Naive B cell (primary cell): ENCODE measurements at regions not wholly inside any gene's neighbourhood (a gene's known extent, or its start where the extent isn't known, plus 50 kb on each side); places are given as distances from the start of the nearest gene placed in this dataset.

Experiments used
- ATAC-seq, 2 donors: fragments of 150-1000 bp; cut with Tn5 transposase; 2 replicates each; pipeline ENCODE4 v1.10.0; 2021; ENCODE audit warnings: low read depth in 2 of 2, mild to moderate bottlenecking in 2 of 2, moderate library complexity in 2 of 2
- DNase-seq: peaks from one replicate; pipeline ENCODE4 v3.0.0; 2022
- H3K27ac Mint-ChIP-seq, 6 donors: one replicate each; pipeline ENCODE4 v1.8.0; 2020 to 2022; ENCODE audit warnings: mild to moderate bottlenecking in 6 of 6, mixed read lengths in 6 of 6, moderate library complexity in 5 of 6, inconsistent platforms in 2 of 6
- H3K27me3 Mint-ChIP-seq, 3 donors: one replicate each; pipeline ENCODE4 v1.8.0; 2021 to 2022; ENCODE audit warnings: mixed read lengths in 3 of 3, mild to moderate bottlenecking in 1 of 3
- H3K36me3 Mint-ChIP-seq, 2 donors: one replicate each; pipeline ENCODE4 v1.8.0; 2020 to 2022; ENCODE audit warnings: mixed read lengths in 2 of 2, inconsistent platforms in 1 of 2, mild to moderate bottlenecking in 1 of 2
- H3K4me1 Mint-ChIP-seq, 3 donors: one replicate each; pipeline ENCODE4 v1.8.0; 2020 to 2022; ENCODE audit warnings: mixed read lengths in 3 of 3, inconsistent platforms in 1 of 3, mild to moderate bottlenecking in 1 of 3, moderate library complexity in 1 of 3
- H3K4me3 Mint-ChIP-seq, 8 donors: one replicate each; pipeline ENCODE4 v1.8.0; 2020 to 2022; ENCODE audit warnings: mild to moderate bottlenecking in 8 of 8, mixed read lengths in 8 of 8, moderate library complexity in 8 of 8, inconsistent platforms in 2 of 8
- H3K9me3 Mint-ChIP-seq, 7 donors: one replicate each; pipeline ENCODE4 v1.8.0; 2020 to 2022; ENCODE audit warnings: mixed read lengths in 7 of 7, mild to moderate bottlenecking in 5 of 7, inconsistent platforms in 2 of 7, moderate library complexity in 1 of 7

DNA sequence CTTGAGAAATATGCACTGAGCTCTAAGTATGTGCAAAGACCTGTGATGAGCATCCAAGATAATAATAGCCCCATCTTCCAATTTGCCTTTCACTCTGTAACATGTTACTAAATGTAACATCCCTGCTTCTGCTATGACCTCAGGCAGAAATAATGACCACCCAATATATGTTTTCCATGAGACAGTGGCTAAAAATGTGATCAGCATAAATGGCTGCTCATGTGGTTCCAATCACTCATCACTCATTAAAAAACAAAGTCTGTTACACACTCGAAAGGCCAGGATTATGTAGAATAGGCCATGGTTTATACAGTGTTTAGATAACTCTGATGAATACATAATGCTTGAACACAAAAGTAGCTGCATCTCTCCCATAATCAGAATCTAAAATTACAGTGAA is 71.4 kb upstream of the MOCS2 start:
- DNase-seq, result no peak
- no peaks in the 10 kb centered on the region for H3K4me1 Mint-ChIP-seq
- no peak overlapping the region for H3K27ac Mint-ChIP-seq
- peaks cover 0 to 7% (median 6%) of the 10 kb centered on the region in 3 donors for H3K27me3 Mint-ChIP-seq
- no peaks in the 10 kb centered on the region for H3K36me3 Mint-ChIP-seq
- H3K4me3 Mint-ChIP-seq, result no peak overlapping the region
- H3K9me3 Mint-ChIP-seq, result peaks cover 0 to 11% (median 6%) of the 10 kb centered on the region in 7 donors
- no peak for ATAC-seq

- Mint-ChIP-seq H3K27ac (no peak overlapping the region), H3K9me3 (peaks cover 0 to 15% (median 12%) of the 10 kb centered on the region in 7 donors), H3K36me3 (no peaks in the 10 kb centered on the region), H3K4me1 (no peaks in the 10 kb centered on the region), H3K27me3 (no peaks in the 10 kb centered on the region), H3K4me3 (no peak overlapping the region)
- ATAC-seq (no peak), DNase-seq (no peak)
Observed at GRCh38 chr5:53183880-53184279, 74.3 kb upstream of the MOCS2 start.

DNA sequence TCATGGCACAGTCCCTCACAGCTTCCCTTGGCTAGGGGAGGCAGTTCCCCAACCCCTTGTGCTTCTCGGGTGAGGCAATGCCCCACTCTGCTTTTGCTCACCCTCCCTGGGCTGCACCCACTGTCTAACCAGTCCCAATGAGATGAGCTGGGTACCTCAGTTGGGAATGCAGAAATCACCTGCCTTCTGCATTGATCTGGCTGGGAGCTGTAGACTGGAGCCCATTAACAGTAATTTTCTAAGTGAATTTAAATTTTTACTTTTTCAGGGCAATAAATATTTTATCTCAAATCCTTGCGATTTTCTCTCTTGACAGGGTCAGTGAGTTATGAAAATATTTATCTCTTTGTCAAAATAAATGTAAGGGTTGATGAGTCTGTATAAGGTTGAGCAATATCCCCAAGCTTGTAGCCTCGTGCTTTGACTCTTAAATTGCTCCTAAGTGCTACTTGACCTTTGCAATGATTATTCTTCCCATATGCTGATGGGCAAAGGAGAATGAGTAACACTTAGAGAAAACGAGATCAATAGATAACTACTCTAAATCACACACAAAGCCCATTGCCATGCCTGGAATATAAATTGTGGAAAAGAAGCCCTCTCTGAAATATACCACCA is 82.1 kb upstream of the MOCS2 start:
- Mint-ChIP-seq H3K4me3 (no peak overlapping the region), H3K36me3 (no peaks in the 10 kb centered on the region), H3K27ac (no peak overlapping the region), H3K9me3 (peaks cover 3 to 15% (median 7%) of the 10 kb centered on the region in 7 donors), H3K27me3 (peaks cover 10 to 18% (median 11%) of the 10 kb centered on the region in 3 donors), H3K4me1 (no peaks in the 10 kb centered on the region)
- no peak for ATAC-seq
- DNase-seq, result no peak

DNA sequence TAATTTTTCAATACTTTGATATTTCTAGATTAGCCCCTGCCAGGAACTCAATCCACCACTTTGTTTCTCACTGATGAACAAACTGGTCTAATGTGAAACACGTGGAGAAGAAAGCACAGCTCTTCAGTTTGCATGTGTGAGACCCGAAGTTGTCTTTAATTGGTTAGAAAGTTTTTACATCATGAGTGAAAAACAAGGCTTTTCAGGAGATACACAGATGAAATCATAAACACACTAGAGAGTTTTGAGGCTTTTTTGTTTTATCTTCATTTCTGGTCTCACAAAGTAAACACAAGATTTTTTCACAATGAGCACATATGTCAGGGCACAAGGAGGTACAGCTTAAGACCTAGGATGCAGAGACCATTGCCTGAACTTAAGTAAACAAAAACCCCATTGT is 84.5 kb upstream of the MOCS2 start:
- DNase-seq (no peak), ATAC-seq (no peak)
- Mint-ChIP-seq H3K27me3 (peaks cover 10 to 18% (median 11%) of the 10 kb centered on the region in 3 donors), H3K9me3 (peaks cover 2 to 14% (median 5%) of the 10 kb centered on the region in 7 donors), H3K4me1 (no peaks in the 10 kb centered on the region), H3K27ac (no peak overlapping the region), H3K4me3 (no peak overlapping the region), H3K36me3 (no peaks in the 10 kb centered on the region)

DNA sequence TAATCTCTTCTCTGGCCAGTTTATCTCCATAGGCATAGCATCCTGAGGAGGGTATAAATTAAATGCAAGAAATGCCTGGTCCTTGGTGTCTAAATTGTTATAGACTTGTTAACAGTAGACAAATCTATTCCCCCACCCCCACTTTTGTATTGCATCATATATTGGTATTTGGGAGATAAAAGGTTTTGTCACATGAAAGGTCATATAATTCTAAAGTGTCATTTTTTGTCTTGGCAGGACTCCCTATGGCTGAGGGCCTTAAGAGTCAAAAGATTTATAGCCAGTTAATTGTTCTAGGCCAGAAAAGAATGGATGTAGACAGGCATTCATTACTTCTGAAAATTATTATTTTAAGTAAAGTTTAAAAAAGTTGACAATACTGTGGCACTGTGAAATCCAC is 90.3 kb upstream of the MOCS2 start:
- Mint-ChIP-seq H3K27me3 (peaks cover 2 to 4% (median 2%) of the 10 kb centered on the region in 3 donors), H3K4me1 (no peaks in the 10 kb centered on the region), H3K4me3 (no peak overlapping the region), H3K9me3 (peaks cover 0 to 4% (median 0%) of the 10 kb centered on the region in 7 donors), H3K36me3 (no peaks in the 10 kb centered on the region), H3K27ac (no peak overlapping the region)
- no peak for DNase-seq
- no peak for ATAC-seq

- no peak for DNase-seq
- ATAC-seq, result no peak
- Mint-ChIP-seq H3K4me1 (no peaks in the 10 kb centered on the region), H3K9me3 (peaks cover 0 to 4% (median 0%) of the 10 kb centered on the region in 7 donors), H3K27me3 (peaks cover 0 to under 1% (median 0%) of the 10 kb centered on the region in 3 donors), H3K36me3 (no peaks in the 10 kb centered on the region), H3K27ac (no peak overlapping the region), H3K4me3 (no peak overlapping the region)
Observed at GRCh38 chr5:53200306-53200705, 90.7 kb upstream of the MOCS2 start.

DNA sequence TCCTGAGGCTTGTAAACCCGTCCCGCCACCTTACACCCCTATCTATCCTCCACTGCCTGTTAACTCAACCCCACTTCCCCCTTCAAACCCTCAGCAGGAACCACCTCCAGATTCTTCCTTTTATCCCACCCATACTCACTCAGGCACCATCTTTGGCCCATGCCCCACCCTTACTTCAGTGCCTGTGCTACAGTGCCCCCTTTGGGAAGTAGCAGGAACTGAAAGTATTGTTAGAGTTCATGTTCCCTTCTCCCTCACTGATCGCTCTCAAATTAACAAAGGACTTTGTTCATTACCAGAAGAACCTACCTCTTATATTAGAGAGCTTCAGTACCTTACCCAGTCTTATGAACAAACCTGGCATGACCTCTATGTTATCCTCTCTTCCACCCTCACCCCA is 92.2 kb upstream of the MOCS2 start:
- no peak overlapping the region for H3K27ac Mint-ChIP-seq
- DNase-seq, result no peak
- ATAC-seq, result no peak
- H3K27me3 Mint-ChIP-seq, result no peaks in the 10 kb centered on the region
- no peaks in the 10 kb centered on the region for H3K4me1 Mint-ChIP-seq
- H3K36me3 Mint-ChIP-seq, result no peaks in the 10 kb centered on the region
- no peak overlapping the region for H3K4me3 Mint-ChIP-seq
- peaks cover 0 to 4% (median 0%) of the 10 kb centered on the region in 7 donors for H3K9me3 Mint-ChIP-seq

- no peaks in the 10 kb centered on the region for H3K4me1 Mint-ChIP-seq
- H3K4me3 Mint-ChIP-seq, result no peak overlapping the region
- DNase-seq (no peak), ATAC-seq (no peak)
- no peaks in the 10 kb centered on the region for H3K27me3 Mint-ChIP-seq
- H3K27ac Mint-ChIP-seq, result peak overlapping the region in 1 of 6 donors; percentile 71
- H3K9me3 Mint-ChIP-seq, result peaks cover 0 to 3% (median 0%) of the 10 kb centered on the region in 7 donors
- no peaks in the 10 kb centered on the region for H3K36me3 Mint-ChIP-seq
Observed at GRCh38 chr5:53206562-53206961, 97.0 kb upstream of the MOCS2 start.

- H3K9me3 Mint-ChIP-seq, result peaks cover 0 to 12% (median 5%) of the 10 kb centered on the region in 7 donors
- peaks cover 0 to 4% of the 10 kb centered on the region in 2 donors for H3K36me3 Mint-ChIP-seq
- H3K27me3 Mint-ChIP-seq, result no peaks in the 10 kb centered on the region
- ATAC-seq, result no peak
- DNase-seq, result no peak
- no peak overlapping the region for H3K27ac Mint-ChIP-seq
- H3K4me1 Mint-ChIP-seq, result no peaks in the 10 kb centered on the region
- H3K4me3 Mint-ChIP-seq, result no peak overlapping the region
Observed at GRCh38 chr5:53211799-53212198, 102.2 kb upstream of the MOCS2 start.

DNA sequence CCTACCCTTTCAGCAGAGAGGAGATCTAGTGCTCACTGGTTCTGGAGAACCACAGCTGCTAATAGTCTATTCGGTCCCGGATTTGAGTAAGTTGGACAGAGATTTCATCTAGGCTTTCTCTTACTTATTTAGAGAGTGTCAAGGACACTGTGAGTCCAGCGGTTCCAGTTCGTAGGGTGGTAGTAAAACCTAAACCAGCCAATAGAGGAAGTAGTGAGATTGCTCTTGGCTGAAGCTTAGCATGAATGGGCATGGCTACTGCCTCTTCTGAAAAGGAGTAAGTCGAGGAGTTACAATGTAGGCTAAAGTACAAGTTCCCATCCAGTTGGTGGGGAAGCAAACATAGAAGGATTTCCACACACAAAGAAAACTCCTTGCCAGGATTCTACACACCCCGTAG is 109.6 kb upstream of the MOCS2 start:
- H3K9me3 Mint-ChIP-seq, result peaks cover 4 to 32% (median 11%) of the 10 kb centered on the region in 7 donors
- H3K36me3 Mint-ChIP-seq, result no peaks in the 10 kb centered on the region
- DNase-seq, result no peak
- H3K27me3 Mint-ChIP-seq, result no peaks in the 10 kb centered on the region
- no peak for ATAC-seq
- no peak overlapping the region for H3K27ac Mint-ChIP-seq
- H3K4me1 Mint-ChIP-seq, result no peaks in the 10 kb centered on the region
- H3K4me3 Mint-ChIP-seq, result no peak overlapping the region

- no peak overlapping the region for H3K27ac Mint-ChIP-seq
- no peak for ATAC-seq
- H3K36me3 Mint-ChIP-seq, result no peaks in the 10 kb centered on the region
- no peak overlapping the region for H3K4me3 Mint-ChIP-seq
- H3K27me3 Mint-ChIP-seq, result no peaks in the 10 kb centered on the region
- H3K4me1 Mint-ChIP-seq, result no peaks in the 10 kb centered on the region
- H3K9me3 Mint-ChIP-seq, result peaks cover 4 to 32% (median 12%) of the 10 kb centered on the region in 7 donors
- no peak for DNase-seq
Observed at GRCh38 chr5:53219610-53220009, 110.1 kb upstream of the MOCS2 start.

- peaks cover 0 to 4% of the 10 kb centered on the region in 2 donors for H3K36me3 Mint-ChIP-seq
- H3K4me1 Mint-ChIP-seq, result no peaks in the 10 kb centered on the region
- H3K27me3 Mint-ChIP-seq, result peaks cover 0 to 10% (median 0%) of the 10 kb centered on the region in 3 donors
- no peak overlapping the region for H3K27ac Mint-ChIP-seq
- no peak for DNase-seq
- ATAC-seq, result no peak
- peaks cover 0 to 6% (median 1%) of the 10 kb centered on the region in 7 donors for H3K9me3 Mint-ChIP-seq
- no peak overlapping the region for H3K4me3 Mint-ChIP-seq
Observed at GRCh38 chr5:53233645-53234405, 124.3 kb upstream of the MOCS2 start.

DNA sequence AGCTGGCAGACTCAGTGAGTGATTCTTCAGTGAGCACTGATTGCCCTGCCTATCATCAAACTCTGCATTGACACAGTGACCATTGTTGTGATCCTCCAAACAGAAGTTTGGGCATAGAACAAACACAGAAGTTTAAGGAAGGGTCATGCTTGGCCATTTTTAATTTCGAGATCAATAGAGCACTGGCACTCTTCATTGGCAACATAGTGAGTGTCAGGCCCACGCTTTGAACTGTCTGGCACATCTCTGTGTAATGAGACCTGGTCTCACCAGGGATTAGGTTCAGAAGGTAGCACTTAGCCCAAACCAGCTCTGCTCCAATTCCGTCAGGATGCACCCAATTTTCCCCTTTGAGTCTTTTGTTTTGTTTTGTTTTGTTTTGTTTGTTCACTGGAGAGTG is 127.1 kb upstream of the MOCS2 start:
- H3K27me3 Mint-ChIP-seq, result peaks cover 0 to 15% (median 2%) of the 10 kb centered on the region in 3 donors
- H3K27ac Mint-ChIP-seq, result no peak overlapping the region
- no peak overlapping the region for H3K4me3 Mint-ChIP-seq

DNA sequence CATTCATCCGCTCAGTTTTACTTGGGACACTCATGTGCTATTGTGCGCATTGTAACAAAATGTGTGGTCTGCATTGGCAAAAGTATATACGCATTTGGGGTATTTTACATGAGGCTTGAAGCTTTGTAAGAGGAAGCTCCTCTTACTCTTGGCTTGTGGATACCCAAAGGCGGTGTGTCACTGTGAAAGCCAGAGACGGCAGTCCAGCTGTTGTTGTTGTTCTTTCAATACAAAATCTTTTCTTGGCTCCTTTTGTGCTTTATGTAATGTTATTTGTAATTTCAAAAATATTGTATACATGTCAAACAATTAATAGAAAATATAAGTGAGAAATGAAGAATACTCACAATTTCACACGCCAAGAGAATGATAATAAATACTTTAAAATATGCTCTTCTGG is 128.3 kb upstream of the MOCS2 start:
- H3K4me1 Mint-ChIP-seq, result no peaks in the 10 kb centered on the region
- H3K4me3 Mint-ChIP-seq, result no peak overlapping the region
- DNase-seq (no peak), ATAC-seq (no peak)
- no peaks in the 10 kb centered on the region for H3K36me3 Mint-ChIP-seq
- H3K27me3 Mint-ChIP-seq, result peaks cover 0 to 15% (median 5%) of the 10 kb centered on the region in 3 donors
- H3K27ac Mint-ChIP-seq, result peak overlapping the region in 1 of 6 donors; percentile 7
- no peaks in the 10 kb centered on the region for H3K9me3 Mint-ChIP-seq

More for the DNA sequence above, 127.1 kb upstream of the MOCS2 start:
- no peaks in the 10 kb centered on the region for H3K9me3 Mint-ChIP-seq
- ATAC-seq, result no peak
- no peaks in the 10 kb centered on the region for H3K36me3 Mint-ChIP-seq
- H3K4me1 Mint-ChIP-seq, result no peaks in the 10 kb centered on the region
- no peak for DNase-seq
